ENCODE measurements at regions not wholly inside any gene's neighbourhood (a gene's known extent, or its start where the extent isn't known, plus 50 kb on each side); places are given as distances from the start of the nearest gene placed in this dataset.

- TF ChIP-seq CTCF (IDR thresholded peaks at IDR 0.05) (no peak), EP300 (IDR thresholded peaks at IDR 0.05) (no peak)
Observed at GRCh38 chr2:163990101-163990500, 254.3 kb upstream of the FIGN start.

Data from gastroesophageal sphincter (tissue), 3 donors.